SK-N-SH treated with all-trans-retinoic acid at 6 μM for 48 hours (cell line): ENCODE measurements at regions not wholly inside any gene's neighbourhood (a gene's known extent, or its start where the extent isn't known, plus 50 kb on each side); places are given as distances from the start of the nearest gene placed in this dataset.

Source experiments
- ATAC-seq: fragments of 200-7000 bp; cut with Tn5 transposase; 3 replicates; pipeline ENCODE4 v1.9.1; 2020; ENCODE audit warnings: mild to moderate bottlenecking, moderate library complexity
- ARNTL ChIP-seq: fragments of 450-650 bp; formaldehyde crosslinking; IDR thresholded peaks from 2 replicates; pipeline ENCODE4 v1.5.0; 2020; ENCODE audit warnings: low read depth, mild to moderate bottlenecking, moderate library complexity, borderline replicate concordance
- BACH2 ChIP-seq: fragments of 250-450 bp; sonication (Bioruptor Pico); IDR thresholded peaks from 2 replicates; pipeline ENCODE4 v1.9.0; 2021; ENCODE audit warnings: mild to moderate bottlenecking, borderline replicate concordance
- CSDC2 ChIP-seq: fragments of 250-450 bp; sonication (Bioruptor Pico); IDR thresholded peaks from 2 replicates; pipeline ENCODE4 v1.5.0; 2020; ENCODE audit warnings: mild to moderate bottlenecking, moderate library complexity
- CSRNP3 ChIP-seq: fragments of 250-450 bp; sonication (Bioruptor Pico); IDR thresholded peaks from 2 replicates; pipeline ENCODE4 v1.5.1; 2021; ENCODE audit warnings: mild to moderate bottlenecking, moderate library complexity
- ESRRG ChIP-seq: fragments of 250-450 bp; sonication (Bioruptor Pico); IDR thresholded peaks from 2 replicates; pipeline ENCODE4 v1.6.1; 2021; ENCODE audit warnings: mild to moderate bottlenecking
- GLIS3 ChIP-seq: fragments of 250-450 bp; sonication (Bioruptor Pico); IDR thresholded peaks from 2 replicates; pipeline ENCODE4 v1.5.0; 2020; ENCODE audit warnings: mild to moderate bottlenecking, moderate library complexity
- ISL1 ChIP-seq: fragments of 250-450 bp; sonication (Bioruptor Pico); IDR thresholded peaks from 2 replicates; pipeline ENCODE4 v2.1.2; 2022; ENCODE audit warnings: mild to moderate bottlenecking, moderate library complexity
- PATZ1 ChIP-seq: fragments of 250-450 bp; sonication (Bioruptor Pico); IDR thresholded peaks from 2 replicates; pipeline ENCODE4 v1.8.0; 2020; ENCODE audit warnings: mild to moderate bottlenecking, moderate library complexity, borderline replicate concordance
- POU6F1 ChIP-seq: fragments of 250-450 bp; sonication (Bioruptor Pico); IDR thresholded peaks from 2 replicates; pipeline ENCODE4 v1.8.0; 2021; ENCODE audit warnings: low read depth, mild to moderate bottlenecking, moderate library complexity, borderline replicate concordance
- PPARA ChIP-seq: fragments of 250-450 bp; sonication (Bioruptor Pico); IDR thresholded peaks from 2 replicates; pipeline ENCODE4 v1.5.0; 2020; ENCODE audit warnings: mild to moderate bottlenecking, borderline replicate concordance
- RARB ChIP-seq: fragments of 250-450 bp; sonication (Bioruptor Pico); IDR thresholded peaks from 2 replicates; pipeline ENCODE4 v1.8.0; 2021; ENCODE audit warnings: mild to moderate bottlenecking, moderate library complexity
- SNAI2 ChIP-seq: fragments of 250-450 bp; sonication (Bioruptor Pico); IDR thresholded peaks from 2 replicates; pipeline ENCODE4 v1.5.0; 2020; ENCODE audit warnings: mild to moderate bottlenecking, moderate library complexity
- TCF4 ChIP-seq: fragments of 250-450 bp; sonication (Bioruptor Pico); IDR thresholded peaks from 2 replicates; pipeline ENCODE4 v1.8.0; 2021; ENCODE audit warnings: mild to moderate bottlenecking, moderate library complexity, borderline replicate concordance
- TOX ChIP-seq: fragments of 250-450 bp; sonication (Bioruptor Pico); IDR thresholded peaks from 2 replicates; pipeline ENCODE4 v1.8.0; 2021; ENCODE audit warnings: mild to moderate bottlenecking, moderate library complexity, borderline replicate concordance
- ZC3H10 ChIP-seq: fragments of 250-450 bp; sonication (Bioruptor Pico); IDR thresholded peaks from 2 replicates; pipeline ENCODE4 v1.5.1; 2021; ENCODE audit warnings: mild to moderate bottlenecking, moderate library complexity
- ZFP3 ChIP-seq: fragments of 250-450 bp; sonication (Bioruptor Pico); IDR thresholded peaks from 2 replicates; pipeline ENCODE4 v1.5.0; 2020; ENCODE audit warnings: mild to moderate bottlenecking, moderate library complexity
- ZFP30 ChIP-seq: fragments of 450-650 bp; formaldehyde crosslinking; IDR thresholded peaks from 2 replicates; pipeline ENCODE4 v1.5.0; 2022; ENCODE audit warnings: mild to moderate bottlenecking, moderate library complexity
- ZNF565 ChIP-seq: fragments of 450-650 bp; formaldehyde crosslinking; conservative IDR thresholded peaks from 2 replicates; pipeline ENCODE4 v1.5.0; 2020; ENCODE audit warnings: low read depth, mild to moderate bottlenecking, moderate library complexity
- ZNF8 ChIP-seq: fragments of 450-650 bp; formaldehyde crosslinking; IDR thresholded peaks from 2 replicates; pipeline ENCODE4 v1.5.0; 2020; ENCODE audit warnings: mild to moderate bottlenecking, moderate library complexity
- TF ChIP-seq, protein P1 (sequence below): fragments of 250-450 bp; sonication (Bioruptor Pico); IDR thresholded peaks from 2 replicates; pipeline ENCODE4 v1.5.1; 2020; ENCODE audit warnings: low read depth, mild to moderate bottlenecking, moderate library complexity

DNA sequence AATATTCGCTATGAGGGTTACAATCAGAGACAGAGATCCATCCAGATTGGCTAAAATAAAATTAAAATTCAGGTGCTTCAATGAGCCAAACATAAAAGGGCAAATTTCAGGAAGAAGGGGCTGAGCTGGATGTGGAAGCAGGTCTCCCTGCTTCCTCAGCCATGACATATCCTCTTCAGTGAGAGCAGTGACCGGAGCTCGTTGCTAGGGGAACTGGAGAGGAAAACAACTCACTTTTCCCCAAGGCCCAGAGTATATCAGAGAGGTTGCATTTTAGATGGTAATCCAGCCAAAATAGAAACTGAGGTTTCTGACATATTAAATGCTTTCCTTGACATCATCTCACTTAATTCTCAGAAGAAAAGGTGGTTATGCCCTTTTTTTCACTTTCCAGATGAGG is 503.5 kb downstream of the HS3ST4 start:
- no peak for TF ChIP-seq ESRRG
- no peak for TF ChIP-seq ISL1 (CRISPR knock-in tag)
- no peak for TF ChIP-seq SNAI2 (CRISPR knock-in tag)
- no peak for TF ChIP-seq ZFP30
- TF ChIP-seq TCF4, result no peak
- TF ChIP-seq, protein P1, sequence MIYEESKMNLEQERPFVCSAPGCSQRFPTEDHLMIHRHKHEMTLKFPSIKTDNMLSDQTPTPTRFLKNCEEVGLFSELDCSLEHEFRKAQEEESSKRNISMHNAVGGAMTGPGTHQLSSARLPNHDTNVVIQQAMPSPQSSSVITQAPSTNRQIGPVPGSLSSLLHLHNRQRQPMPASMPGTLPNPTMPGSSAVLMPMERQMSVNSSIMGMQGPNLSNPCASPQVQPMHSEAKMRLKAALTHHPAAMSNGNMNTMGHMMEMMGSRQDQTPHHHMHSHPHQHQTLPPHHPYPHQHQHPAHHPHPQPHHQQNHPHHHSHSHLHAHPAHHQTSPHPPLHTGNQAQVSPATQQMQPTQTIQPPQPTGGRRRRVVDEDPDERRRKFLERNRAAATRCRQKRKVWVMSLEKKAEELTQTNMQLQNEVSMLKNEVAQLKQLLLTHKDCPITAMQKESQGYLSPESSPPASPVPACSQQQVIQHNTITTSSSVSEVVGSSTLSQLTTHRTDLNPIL (CRISPR knock-in tag), result no peak
- no peak for TF ChIP-seq ARNTL (CRISPR knock-in tag)
- no peak for TF ChIP-seq POU6F1 (CRISPR knock-in tag)
- TF ChIP-seq GLIS3 (CRISPR knock-in tag), result no peak
- TF ChIP-seq PPARA, result no peak
- no peak for TF ChIP-seq BACH2 (CRISPR knock-in tag)
- no peak for TF ChIP-seq ZC3H10 (CRISPR knock-in tag)
- TF ChIP-seq ZFP3 (CRISPR knock-in tag), result no peak
- TF ChIP-seq RARB (CRISPR knock-in tag), result no peak
- no peak for TF ChIP-seq ZNF8 (CRISPR knock-in tag)
- no peak for ATAC-seq

DNA sequence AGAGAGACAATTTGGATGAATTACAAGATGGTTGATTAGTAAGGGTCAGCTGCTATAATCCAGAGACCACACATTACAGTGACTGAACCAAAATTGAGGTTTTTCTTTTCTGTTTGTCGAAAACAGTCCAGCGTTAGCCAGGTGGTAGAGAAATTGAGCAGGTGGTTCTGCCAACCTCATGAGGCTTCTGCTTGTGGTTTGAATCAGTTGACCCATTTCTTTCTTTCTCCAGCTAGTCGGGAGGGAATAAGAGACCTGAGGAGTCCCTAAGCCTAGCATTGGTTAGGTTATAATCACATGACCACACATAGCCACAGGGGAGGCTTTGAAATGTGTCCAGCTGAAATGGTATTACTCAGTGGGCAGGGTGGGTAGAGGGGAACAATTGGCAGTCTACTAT is 504.6 kb downstream of the HS3ST4 start:
- no peak for ATAC-seq
- TF ChIP-seq ZFP3 (CRISPR knock-in tag), result no peak
- no peak for TF ChIP-seq SNAI2 (CRISPR knock-in tag)
- TF ChIP-seq GLIS3 (CRISPR knock-in tag), result no peak
- TF ChIP-seq TOX (CRISPR knock-in tag), result no peak
- no peak for TF ChIP-seq PATZ1 (CRISPR knock-in tag)
- no peak for TF ChIP-seq TCF4
- TF ChIP-seq BACH2 (CRISPR knock-in tag), result no peak
- no peak for TF ChIP-seq CSRNP3
- no peak for TF ChIP-seq PPARA
- TF ChIP-seq CSDC2 (CRISPR knock-in tag), result no peak
- no peak for TF ChIP-seq POU6F1 (CRISPR knock-in tag)
- TF ChIP-seq ZNF565 (CRISPR knock-in tag), result no peak
- TF ChIP-seq ARNTL (CRISPR knock-in tag), result no peak
- TF ChIP-seq ESRRG, result no peak
- no peak for TF ChIP-seq RARB (CRISPR knock-in tag)
- TF ChIP-seq, protein P1 (CRISPR knock-in tag), result no peak
- no peak for TF ChIP-seq ZC3H10 (CRISPR knock-in tag)
- no peak for TF ChIP-seq ZNF8 (CRISPR knock-in tag)

- ATAC-seq, result no peak
- no peak for TF ChIP-seq SNAI2 (CRISPR knock-in tag)
- TF ChIP-seq PATZ1 (CRISPR knock-in tag), result no peak
- TF ChIP-seq ESRRG, result no peak
- TF ChIP-seq POU6F1 (CRISPR knock-in tag), result no peak
- no peak for TF ChIP-seq ZNF565 (CRISPR knock-in tag)
- no peak for TF ChIP-seq ISL1 (CRISPR knock-in tag)
- TF ChIP-seq CSDC2 (CRISPR knock-in tag), result no peak
These were observed 505.0 kb downstream of the HS3ST4 start for GRCh38 chr16:26196802-26197201.
